GM12864 (cell line): ENCODE measurements at regions not wholly inside any gene's neighbourhood (a gene's known extent, or its start where the extent isn't known, plus 50 kb on each side); places are given as distances from the start of the nearest gene placed in this dataset.

Source experiments
- DNase-seq: peaks from one replicate; pipeline ENCODE4 v3.0.0-alpha.2; 2011; ENCODE audit warnings: low read depth
- H3K4me3 ChIP-seq: 2 replicates; pipeline ENCODE4 v1.5.1; 2011; ENCODE audit warnings: mild to moderate bottlenecking, low read depth, low read length, control low read depth
- TF ChIP-seq, protein P1 (sequence below): IDR thresholded peaks from 2 replicates; pipeline ENCODE4 v1.5.1; 2011; ENCODE audit warnings: low read depth, mild to moderate bottlenecking, moderate library complexity, low read length, control low read depth, inconsistent platforms; ENCODE audit errors: missing control alignments

DNA sequence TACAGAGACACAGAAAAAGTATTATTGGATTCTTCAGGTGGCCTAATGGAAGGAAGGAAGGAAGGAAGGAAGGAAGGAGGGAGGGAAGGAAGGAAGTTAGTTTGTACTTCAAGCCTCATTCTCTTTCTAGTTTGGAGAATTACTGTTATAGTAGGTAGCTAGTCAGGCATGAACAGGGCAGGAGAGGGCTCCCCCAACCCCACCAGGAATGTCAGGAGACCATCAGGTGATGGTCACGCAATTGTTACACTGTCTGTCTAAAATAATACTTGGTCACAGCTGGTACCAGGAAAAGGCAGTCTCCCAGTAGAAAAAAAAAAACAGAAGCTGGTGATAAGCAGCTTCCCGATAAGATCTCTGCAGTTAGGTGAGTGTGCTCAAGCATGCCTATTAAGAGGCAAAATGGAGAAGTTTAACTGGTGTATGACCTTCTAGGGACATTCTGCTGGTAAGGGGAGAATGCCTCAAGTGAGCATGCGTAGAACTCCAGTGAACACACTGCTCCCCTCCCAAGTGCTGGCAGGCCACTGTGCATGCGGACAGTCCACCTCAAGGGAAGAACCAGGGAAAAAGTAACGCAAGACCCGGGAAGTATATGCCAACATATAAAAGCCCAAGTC lies 358.4 kb upstream of the SOX5 start:
- no peak overlapping the region for H3K4me3 ChIP-seq
- no peak for DNase-seq
- TF ChIP-seq, protein P1, sequence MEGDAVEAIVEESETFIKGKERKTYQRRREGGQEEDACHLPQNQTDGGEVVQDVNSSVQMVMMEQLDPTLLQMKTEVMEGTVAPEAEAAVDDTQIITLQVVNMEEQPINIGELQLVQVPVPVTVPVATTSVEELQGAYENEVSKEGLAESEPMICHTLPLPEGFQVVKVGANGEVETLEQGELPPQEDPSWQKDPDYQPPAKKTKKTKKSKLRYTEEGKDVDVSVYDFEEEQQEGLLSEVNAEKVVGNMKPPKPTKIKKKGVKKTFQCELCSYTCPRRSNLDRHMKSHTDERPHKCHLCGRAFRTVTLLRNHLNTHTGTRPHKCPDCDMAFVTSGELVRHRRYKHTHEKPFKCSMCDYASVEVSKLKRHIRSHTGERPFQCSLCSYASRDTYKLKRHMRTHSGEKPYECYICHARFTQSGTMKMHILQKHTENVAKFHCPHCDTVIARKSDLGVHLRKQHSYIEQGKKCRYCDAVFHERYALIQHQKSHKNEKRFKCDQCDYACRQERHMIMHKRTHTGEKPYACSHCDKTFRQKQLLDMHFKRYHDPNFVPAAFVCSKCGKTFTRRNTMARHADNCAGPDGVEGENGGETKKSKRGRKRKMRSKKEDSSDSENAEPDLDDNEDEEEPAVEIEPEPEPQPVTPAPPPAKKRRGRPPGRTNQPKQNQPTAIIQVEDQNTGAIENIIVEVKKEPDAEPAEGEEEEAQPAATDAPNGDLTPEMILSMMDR: no peak

DNA sequence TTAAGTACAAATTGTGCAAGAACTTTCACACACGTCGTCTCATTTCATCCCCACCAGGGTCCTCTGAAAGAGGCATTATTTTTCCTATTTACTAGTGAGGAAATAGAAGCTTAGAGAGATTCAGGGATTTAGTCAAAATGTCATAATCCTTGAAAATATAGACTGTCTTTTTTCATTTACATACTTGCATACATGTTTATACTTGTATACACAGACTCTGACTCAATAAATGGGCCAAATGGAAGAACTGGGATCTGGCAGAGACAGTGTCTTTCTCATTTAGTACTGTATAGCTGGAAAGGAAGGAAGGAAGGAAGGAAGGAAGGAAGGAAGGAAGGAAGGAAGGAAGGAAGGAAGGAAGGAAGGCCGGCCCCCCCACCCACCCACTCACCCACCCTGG lies 357.7 kb upstream of the SOX5 start:
- TF ChIP-seq, protein P1: no peak
- H3K4me3 ChIP-seq: no peak overlapping the region
- no peak for DNase-seq

DNA sequence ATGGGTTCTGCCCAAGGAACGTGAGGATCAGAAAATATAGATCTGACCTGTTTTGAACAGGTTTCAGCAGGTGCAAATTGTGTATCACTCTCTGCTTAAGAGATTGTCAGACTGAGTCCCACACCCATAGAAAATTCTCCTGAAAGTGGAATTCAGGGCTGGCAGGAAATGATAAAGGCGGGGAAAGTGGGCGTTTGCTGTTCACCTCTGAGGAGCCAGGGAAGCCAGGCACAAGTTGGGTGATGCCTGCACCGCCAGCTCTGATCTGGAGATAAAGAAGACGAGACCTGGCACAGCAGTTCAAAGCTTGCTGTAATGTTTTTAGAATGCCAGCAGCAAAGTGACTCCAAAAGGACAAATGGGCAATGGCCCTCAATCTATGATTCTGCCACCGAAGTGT lies 356.5 kb upstream of the SOX5 start:
- no peak for DNase-seq
- TF ChIP-seq, protein P1: no peak
- H3K4me3 ChIP-seq: no peak overlapping the region

DNA sequence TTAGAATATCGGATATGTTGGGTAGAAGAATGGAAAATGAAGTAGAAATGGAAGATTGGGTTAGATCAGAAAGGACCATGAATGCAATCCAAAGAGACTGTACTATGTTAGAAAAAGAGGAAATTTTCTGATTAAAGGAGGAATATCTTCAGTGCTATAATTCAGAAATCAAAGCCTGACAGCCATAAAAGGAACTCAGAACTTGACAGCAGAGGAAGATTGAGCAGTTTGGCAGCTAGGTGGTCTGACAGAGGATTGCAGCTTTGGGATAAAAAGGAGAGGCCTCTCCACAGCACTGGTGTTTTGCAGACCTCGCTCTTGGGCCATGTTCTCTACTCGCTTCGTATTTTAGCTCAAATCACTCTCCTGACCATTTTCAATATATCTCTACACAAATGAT lies 354.8 kb upstream of the SOX5 start:
- no peak for DNase-seq
- TF ChIP-seq, protein P1: no peak
- H3K4me3 ChIP-seq: no peak overlapping the region

DNA sequence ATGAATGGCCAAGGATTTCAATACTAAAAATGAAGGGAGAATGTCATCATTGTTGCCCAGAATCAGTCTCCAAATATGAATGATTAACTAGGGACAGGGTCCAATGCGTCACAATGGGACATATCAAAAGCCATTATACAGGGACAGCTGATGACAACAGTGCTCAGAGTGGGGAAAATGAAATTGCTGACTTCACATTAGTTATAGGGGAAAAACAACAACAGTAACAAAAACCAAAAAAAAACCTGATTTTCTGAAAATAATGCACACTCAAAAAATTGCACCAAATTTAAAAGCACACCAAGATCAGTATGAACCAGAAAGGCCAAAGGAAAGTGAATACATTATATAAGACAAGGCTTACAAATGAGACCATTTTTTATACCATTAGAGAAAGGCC lies 353.2 kb upstream of the SOX5 start:
- TF ChIP-seq, protein P1: no peak
- no peak overlapping the region for H3K4me3 ChIP-seq
- DNase-seq: no peak

DNA sequence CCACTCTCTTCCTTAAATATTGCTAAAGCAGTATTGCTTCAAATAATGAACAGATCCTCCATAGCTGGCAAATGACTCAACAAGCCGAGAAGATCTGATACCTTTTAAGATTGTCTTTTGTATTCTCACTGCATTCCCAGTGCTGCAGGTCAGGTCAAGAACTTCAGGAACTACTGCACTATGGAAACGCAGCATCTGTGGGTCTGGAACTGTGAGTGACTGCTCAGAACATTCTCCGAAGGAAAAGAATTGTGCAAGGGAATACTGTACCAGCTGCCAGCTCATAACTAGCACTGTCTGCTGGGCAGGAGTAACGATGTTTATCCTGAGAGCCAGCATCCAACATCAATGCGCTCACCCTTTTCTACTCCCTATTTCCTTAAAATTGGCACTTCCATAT lies 348.0 kb upstream of the SOX5 start:
- H3K4me3 ChIP-seq: no peak overlapping the region
- DNase-seq: no peak
- TF ChIP-seq, protein P1: no peak

DNA sequence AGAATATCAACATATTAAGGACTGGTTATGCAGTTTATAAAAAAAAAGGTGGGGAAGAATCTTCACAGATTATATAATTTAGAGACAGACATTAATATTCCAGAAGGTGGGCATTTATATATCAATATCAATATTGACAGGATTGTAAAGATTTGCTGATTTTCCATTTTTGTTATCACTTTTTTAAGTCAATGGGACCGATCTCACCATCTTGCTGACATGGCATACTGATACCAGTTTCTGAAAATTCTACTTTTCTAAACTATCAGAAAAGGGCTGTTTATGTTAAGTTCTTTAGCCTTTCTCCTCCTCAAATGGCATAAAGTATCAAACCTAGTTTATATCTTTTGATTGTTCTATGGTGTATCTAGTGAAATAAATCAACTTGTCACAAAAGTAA lies 344.1 kb upstream of the SOX5 start:
- TF ChIP-seq, protein P1: no peak

More for the DNA sequence above, 344.1 kb upstream of the SOX5 start:
- no peak for DNase-seq
- no peak overlapping the region for H3K4me3 ChIP-seq
